Mononuclear cell (primary cell): ENCODE measurements at regions not wholly inside any gene's neighbourhood (a gene's known extent, or its start where the extent isn't known, plus 50 kb on each side); places are given as distances from the start of the nearest gene placed in this dataset.

Experiments used
- H3K27me3 ChIP-seq: 2 replicates; pipeline ENCODE4 v1.6.0; 2011; ENCODE audit warnings: low read length, control low read depth; ENCODE audit not compliant: insufficient read depth
- H3K4me1 ChIP-seq: 2 replicates; pipeline ENCODE4 v1.5.1; 2011; ENCODE audit warnings: mild to moderate bottlenecking, low read length, control low read depth; ENCODE audit not compliant: insufficient read depth
- H3K4me3 ChIP-seq: 2 replicates; pipeline ENCODE4 v1.5.1; 2011; ENCODE audit warnings: mild to moderate bottlenecking, low read length, moderate library complexity
- H3K9me3 ChIP-seq: 2 replicates; pipeline ENCODE4 v1.5.1; 2011; ENCODE audit warnings: low read depth, mild to moderate bottlenecking, control low read depth, low read length

- H3K27me3 ChIP-seq: no peaks in the 10 kb centered on the region
- H3K4me1 ChIP-seq: no peaks in the 10 kb centered on the region
- H3K9me3 ChIP-seq: no peaks in the 10 kb centered on the region
- no peak overlapping the region for H3K4me3 ChIP-seq
Measured at GRCh38 chr1:30605441-30605920, 117.9 kb downstream of the MATN1 start.

- Histone ChIP-seq H3K9me3 (no peaks in the 10 kb centered on the region), H3K27me3 (no peaks in the 10 kb centered on the region), H3K4me1 (no peaks in the 10 kb centered on the region), H3K4me3 (no peak overlapping the region)
Measured at GRCh38 chr1:30604801-30605440, 118.5 kb downstream of the MATN1 start.

- Histone ChIP-seq H3K9me3 (no peaks in the 10 kb centered on the region), H3K27me3 (no peaks in the 10 kb centered on the region), H3K4me1 (no peaks in the 10 kb centered on the region), H3K4me3 (no peak overlapping the region)
Measured at GRCh38 chr1:30603081-30603858, 120.1 kb downstream of the MATN1 start.

DNA sequence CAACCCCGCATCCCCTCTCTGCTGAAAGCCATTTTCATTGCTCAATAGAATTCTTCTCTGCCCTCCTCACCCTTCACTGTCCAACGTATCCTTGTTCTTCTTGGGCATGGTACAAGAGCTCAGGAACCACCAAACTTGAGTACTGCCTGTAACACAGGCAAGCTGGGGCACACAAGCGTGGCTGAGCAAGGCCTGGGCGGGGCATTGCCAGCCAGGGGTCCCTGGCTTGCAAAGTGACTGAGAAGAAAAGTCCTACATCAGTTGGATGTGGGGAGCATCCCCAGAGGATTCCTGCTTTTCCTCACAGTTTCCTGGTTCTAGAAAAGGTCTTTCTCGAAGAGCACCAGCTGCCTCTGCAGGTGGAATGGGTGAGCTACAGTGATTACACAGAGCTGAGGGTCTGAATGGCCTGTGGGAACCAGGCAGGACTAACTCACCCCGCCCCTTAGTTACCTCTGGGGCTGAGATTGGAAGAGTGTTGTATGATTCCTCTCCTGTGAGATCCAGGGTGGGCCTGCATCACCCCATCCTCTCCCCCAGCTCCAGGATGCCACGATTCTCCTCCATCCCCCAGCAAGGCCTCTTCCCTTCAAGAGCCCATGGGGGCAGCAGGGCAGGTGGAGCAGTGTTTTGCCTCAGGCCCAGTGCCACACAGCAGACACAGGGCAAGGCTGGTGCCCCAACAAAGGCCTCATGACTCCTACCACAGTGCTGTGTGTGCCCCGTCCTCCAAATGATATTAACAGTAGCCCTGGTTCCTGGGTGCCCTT lies 121.9 kb downstream of the MATN1 start:
- Histone ChIP-seq H3K4me3 (no peak overlapping the region), H3K9me3 (no peaks in the 10 kb centered on the region)

DNA sequence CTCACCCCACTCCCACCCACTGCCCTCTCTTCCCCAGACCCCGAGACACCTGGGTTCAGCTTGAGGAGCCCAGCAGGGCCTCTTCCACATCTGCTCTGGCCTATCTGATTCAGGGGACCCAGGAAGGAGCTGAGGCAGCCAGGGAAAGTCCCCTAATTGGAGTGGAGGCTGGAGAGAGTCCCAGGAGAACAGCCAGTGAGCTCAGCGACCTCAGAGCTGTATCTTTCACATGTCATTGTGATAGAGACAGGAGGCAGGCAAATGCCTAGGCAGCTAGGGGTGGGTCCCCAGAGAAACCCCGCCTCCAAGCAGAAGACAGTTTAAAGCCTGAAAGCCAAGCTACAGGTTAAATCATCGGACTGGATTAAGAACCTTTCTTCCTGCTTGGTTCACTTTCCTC lies 122.7 kb downstream of the MATN1 start:
- Histone ChIP-seq H3K9me3 (no peaks in the 10 kb centered on the region), H3K27me3 (no peaks in the 10 kb centered on the region), H3K4me1 (no peaks in the 10 kb centered on the region), H3K4me3 (no peak overlapping the region)

More for the DNA sequence above, 121.9 kb downstream of the MATN1 start:
- no peaks in the 10 kb centered on the region for H3K4me1 ChIP-seq
- no peaks in the 10 kb centered on the region for H3K27me3 ChIP-seq

GRCh38 chr1:30600258-30600657 lies 123.1 kb downstream of the MATN1 start:
- H3K4me3 ChIP-seq: no peak overlapping the region
- H3K4me1 ChIP-seq: no peaks in the 10 kb centered on the region
- no peaks in the 10 kb centered on the region for H3K9me3 ChIP-seq
- H3K27me3 ChIP-seq: no peaks in the 10 kb centered on the region

DNA sequence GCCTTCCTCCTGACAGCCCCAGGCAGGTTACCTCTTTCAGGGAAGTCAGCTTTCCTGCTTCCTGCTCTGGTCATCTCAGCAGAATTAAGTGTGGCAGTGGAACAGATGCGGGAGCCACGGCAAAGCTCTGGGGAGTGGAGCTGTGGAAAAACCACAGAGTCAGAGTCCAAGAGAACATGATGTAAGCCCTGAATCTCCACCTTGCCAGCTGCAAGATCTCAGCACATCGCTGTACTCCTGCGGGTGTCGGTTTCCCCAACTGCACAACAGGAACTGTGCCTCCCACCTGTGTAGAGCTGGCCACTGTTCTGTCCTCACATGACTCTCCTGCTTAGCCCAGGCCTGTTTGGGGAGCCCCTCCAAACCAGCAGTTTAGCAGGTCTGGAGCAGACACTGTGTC lies 123.7 kb downstream of the MATN1 start:
- Histone ChIP-seq H3K4me3 (no peak overlapping the region), H3K27me3 (no peaks in the 10 kb centered on the region), H3K4me1 (no peaks in the 10 kb centered on the region), H3K9me3 (no peaks in the 10 kb centered on the region)

- H3K9me3 ChIP-seq: no peaks in the 10 kb centered on the region
- no peaks in the 10 kb centered on the region for H3K4me1 ChIP-seq
- no peak overlapping the region for H3K4me3 ChIP-seq
- peaks cover 3% of the 10 kb centered on the region for H3K27me3 ChIP-seq
Measured at GRCh38 chr1:30598571-30599114, 124.7 kb downstream of the MATN1 start.

DNA sequence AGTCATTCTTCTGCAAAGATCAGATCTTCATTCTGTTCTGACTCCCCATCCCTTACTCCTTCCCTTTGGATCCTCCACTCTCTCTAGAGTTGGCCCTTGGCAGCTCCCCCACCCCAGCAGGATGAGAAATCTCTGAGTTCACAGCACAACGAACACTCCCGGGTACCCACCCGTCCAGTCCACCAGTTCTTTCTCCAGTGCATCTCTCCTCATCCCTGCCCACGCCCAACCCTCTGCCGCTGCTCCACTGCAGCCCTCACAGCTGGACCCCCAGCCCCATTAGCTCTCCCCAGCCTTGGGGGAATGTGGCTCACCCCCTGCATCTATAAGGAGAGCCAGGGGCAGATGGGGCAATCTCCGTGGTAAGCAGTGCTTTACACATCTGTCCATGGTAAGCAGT lies 125.7 kb downstream of the MATN1 start:
- Histone ChIP-seq H3K4me3 (no peak overlapping the region), H3K27me3 (peaks cover 8% of the 10 kb centered on the region), H3K9me3 (peaks cover 2% of the 10 kb centered on the region), H3K4me1 (no peaks in the 10 kb centered on the region)

DNA sequence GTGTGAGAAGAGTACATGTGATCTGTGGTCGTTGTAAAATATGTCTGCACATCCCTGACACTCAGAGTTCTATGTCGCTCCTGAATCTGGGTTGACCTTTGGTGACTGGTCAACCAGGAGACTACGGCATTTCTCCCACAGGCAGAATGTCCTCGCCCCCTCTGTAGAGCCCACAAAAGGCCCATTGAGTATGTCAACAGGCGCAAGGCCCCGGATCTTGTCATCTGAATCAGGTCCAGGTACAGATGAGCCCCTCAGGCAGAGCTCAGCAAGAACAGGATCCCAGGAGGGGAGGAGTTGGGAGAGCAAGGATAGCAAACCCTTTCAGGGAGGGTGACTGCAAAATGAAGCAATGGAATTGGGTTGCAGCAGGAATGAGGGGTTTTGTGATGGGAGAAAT lies 126.5 kb downstream of the MATN1 start:
- Histone ChIP-seq H3K4me3 (no peak overlapping the region), H3K27me3 (peaks cover 12% of the 10 kb centered on the region), H3K9me3 (peaks cover 9% of the 10 kb centered on the region), H3K4me1 (no peaks in the 10 kb centered on the region)

GRCh38 chr1:30596470-30596869 lies 126.9 kb downstream of the MATN1 start:
- H3K27me3 ChIP-seq: peaks cover 12% of the 10 kb centered on the region
- H3K9me3 ChIP-seq: peaks cover 9% of the 10 kb centered on the region
- H3K4me3 ChIP-seq: no peak overlapping the region
- no peaks in the 10 kb centered on the region for H3K4me1 ChIP-seq

DNA sequence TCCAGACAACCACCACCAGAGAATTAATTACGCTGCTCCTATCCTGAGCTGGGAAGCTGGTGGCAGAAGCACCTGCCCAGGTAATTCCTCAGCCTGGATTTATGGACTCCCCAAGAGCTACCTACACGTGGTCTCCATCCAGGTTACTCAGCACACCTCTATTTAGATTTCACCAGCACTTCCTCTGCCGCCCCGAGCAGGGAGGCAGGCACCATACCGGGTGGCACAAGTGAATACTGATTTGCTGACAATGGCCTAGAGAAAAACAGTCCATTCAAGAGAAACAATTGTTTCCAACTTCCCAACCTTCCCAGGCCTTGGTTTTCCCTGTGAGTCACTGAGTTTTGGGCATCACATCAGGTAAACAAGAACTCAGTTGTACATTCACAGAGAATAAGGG lies 134.3 kb downstream of the MATN1 start:
- peaks cover 15% of the 10 kb centered on the region for H3K27me3 ChIP-seq
- no peak overlapping the region for H3K4me3 ChIP-seq
- peaks cover 9% of the 10 kb centered on the region for H3K9me3 ChIP-seq
- no peaks in the 10 kb centered on the region for H3K4me1 ChIP-seq

DNA sequence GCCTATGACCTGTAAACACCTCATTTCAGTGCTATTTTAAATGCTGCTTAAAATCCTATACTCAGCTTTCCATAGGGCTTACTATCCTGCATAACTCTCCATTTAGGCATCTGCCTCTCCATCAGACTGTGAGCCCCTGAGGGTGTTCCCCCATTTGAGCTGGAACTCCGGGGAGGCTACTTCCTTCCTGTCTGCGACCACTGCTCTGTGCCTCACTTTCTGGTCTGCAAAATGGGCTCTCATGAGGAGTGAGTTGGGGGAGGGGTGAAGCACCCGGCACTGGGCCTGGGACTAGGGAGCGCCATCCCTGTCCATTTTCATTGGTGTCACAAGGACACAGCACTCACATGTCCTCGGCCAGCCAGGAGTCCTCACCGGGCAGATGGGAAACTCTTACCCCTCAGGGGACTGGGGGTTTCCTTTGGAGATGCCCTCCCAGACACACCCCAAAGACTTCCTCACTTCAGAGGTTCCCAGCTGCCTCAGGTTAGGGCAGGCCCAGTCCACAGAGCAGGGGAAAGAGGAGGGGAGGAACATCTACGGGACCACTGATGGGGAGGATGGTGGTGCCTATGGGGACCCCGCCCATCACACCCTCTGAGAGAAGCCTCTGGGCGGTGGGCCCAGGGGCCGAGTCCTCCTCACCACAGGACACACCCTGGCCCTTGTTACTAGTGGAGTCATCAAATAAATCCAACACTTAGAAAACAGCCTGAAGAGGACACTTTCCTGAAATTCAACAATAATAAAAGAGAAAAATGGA lies 134.9 kb downstream of the MATN1 start:
- peaks cover 9% of the 10 kb centered on the region for H3K9me3 ChIP-seq
- H3K4me3 ChIP-seq: no peak overlapping the region
- no peaks in the 10 kb centered on the region for H3K4me1 ChIP-seq
- peaks cover 13% of the 10 kb centered on the region for H3K27me3 ChIP-seq

- peaks cover 6% of the 10 kb centered on the region for H3K27me3 ChIP-seq
- no peaks in the 10 kb centered on the region for H3K9me3 ChIP-seq
- no peaks in the 10 kb centered on the region for H3K4me1 ChIP-seq
- H3K4me3 ChIP-seq: no peak overlapping the region
Measured at GRCh38 chr1:30586671-30587070, 136.7 kb downstream of the MATN1 start.
